Activated CD4-positive, CD25-positive, alpha-beta regulatory T cell (primary cell): ENCODE measurements at regions not wholly inside any gene's neighbourhood (a gene's known extent, or its start where the extent isn't known, plus 50 kb on each side); places are given as distances from the start of the nearest gene placed in this dataset.

Experiments
- DNase-seq, 4 experiments: peaks; one replicate each; lab custom pipeline; 2025; lab: John Stamatoyannopoulos, UW

GRCh38 chr2:144876013-144876412 lies 356.1 kb upstream of the ZEB2 start:
- DNase-seq = no peak

- no peak for DNase-seq
Measured at GRCh38 chr2:144875290-144875969, 355.5 kb upstream of the ZEB2 start.

GRCh38 chr2:144865670-144866069 lies 345.8 kb upstream of the ZEB2 start:
- no peak for DNase-seq

- DNase-seq = no peak
Measured at GRCh38 chr2:144859716-144860115, 339.8 kb upstream of the ZEB2 start.

- DNase-seq = no peak
Measured at GRCh38 chr2:144858211-144858610, 338.3 kb upstream of the ZEB2 start.

- DNase-seq = no peak
Measured at GRCh38 chr2:144854596-144854995, 334.7 kb upstream of the ZEB2 start.

GRCh38 chr2:144849612-144850011 lies 329.7 kb upstream of the ZEB2 start:
- no peak for DNase-seq

GRCh38 chr2:144848423-144848822 lies 328.5 kb upstream of the ZEB2 start:
- DNase-seq = no peak

- no peak for DNase-seq
Measured at GRCh38 chr2:144847347-144848080, 327.6 kb upstream of the ZEB2 start.

- DNase-seq = no peak
Measured at GRCh38 chr2:144836635-144837350, 316.9 kb upstream of the ZEB2 start.

- DNase-seq = no peak
Measured at GRCh38 chr2:144835634-144836350, 315.9 kb upstream of the ZEB2 start.

- DNase-seq = no peak
Measured at GRCh38 chr2:144834998-144835633, 315.2 kb upstream of the ZEB2 start.

- no peak for DNase-seq
Measured at GRCh38 chr2:144834363-144834762, 314.4 kb upstream of the ZEB2 start.

GRCh38 chr2:144833075-144833637 lies 313.2 kb upstream of the ZEB2 start:
- no peak for DNase-seq

- DNase-seq = no peak
Measured at GRCh38 chr2:144832048-144832447, 312.1 kb upstream of the ZEB2 start.

- no peak for DNase-seq
Measured at GRCh38 chr2:144830543-144830942, 310.6 kb upstream of the ZEB2 start.

GRCh38 chr2:144827404-144827803 lies 307.5 kb upstream of the ZEB2 start:
- no peak for DNase-seq

GRCh38 chr2:144826105-144826504 lies 306.2 kb upstream of the ZEB2 start:
- DNase-seq = no peak

GRCh38 chr2:144825331-144826020 lies 305.6 kb upstream of the ZEB2 start:
- no peak for DNase-seq

- DNase-seq = no peak
Measured at GRCh38 chr2:144824306-144825080, 304.6 kb upstream of the ZEB2 start.
